ENCODE measurements at regions not wholly inside any gene's neighbourhood (a gene's known extent, or its start where the extent isn't known, plus 50 kb on each side); places are given as distances from the start of the nearest gene placed in this dataset.

DNA sequence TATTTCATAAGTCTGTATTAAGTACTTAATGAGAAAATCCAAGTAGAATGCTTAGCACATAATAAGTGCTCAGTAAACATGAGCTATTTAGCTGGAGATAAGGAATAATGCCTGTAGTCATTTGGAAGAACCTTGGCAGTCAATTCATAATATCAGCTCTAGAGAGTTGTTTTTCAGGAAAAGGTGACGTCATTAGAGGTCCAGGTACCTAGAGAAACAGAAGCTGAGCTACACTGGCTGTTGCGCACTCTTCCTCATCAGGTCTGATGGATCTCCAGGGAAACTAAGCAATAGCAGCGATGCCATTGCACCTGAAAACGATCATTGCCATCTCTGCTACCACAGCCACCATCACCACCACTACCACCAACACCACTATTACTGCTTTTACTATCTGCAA, 187.8 kb upstream of the PLD5 start:
- Histone ChIP-seq H3K27ac (ENCODE audit: low read depth, low read length, poor library complexity, severe bottlenecking) (no peak overlapping the region), H3K79me2 (ENCODE audit: insufficient read depth, low read depth, low read length) (no peaks in the 10 kb centered on the region), H3K9me3 (ENCODE audit: low read length) (no peaks in the 10 kb centered on the region), H3K9me2 (ENCODE audit: insufficient read depth, low read length) (no peaks in the 10 kb centered on the region), H3K4me1 (ENCODE audit: insufficient read depth, low read length, poor library complexity, severe bottlenecking) (no peaks in the 10 kb centered on the region), H3K4me3 (ENCODE audit: low read depth, low read length, poor library complexity, severe bottlenecking) (no peak overlapping the region), H3K36me3 (ENCODE audit: insufficient read depth, low read length) (no peaks in the 10 kb centered on the region), H2AFZ (ENCODE audit: low read length) (no peak overlapping the region), H4K20me1 (ENCODE audit: insufficient read depth, low read length) (no peaks in the 10 kb centered on the region), H3K4me2 (ENCODE audit: low read length) (no peak overlapping the region)
- ChIA-PET POLR2A (no interaction called here), CTCF (ENCODE audit: unreplicated experiment) (no interaction called here)
- DNase-seq (ENCODE audit: low spot score) = no peak
- intact Hi-C loops (cut with micrococcal nuclease; ENCODE audit: unreplicated experiment) = no loop called here
- no TSS peak for BruUV-seq (replicated peaks)
- TF ChIP-seq EZH2phosphoT487 (IDR thresholded peaks at IDR 0.05; ENCODE audit: borderline replicate concordance, low read depth, low read length) = no peak
- TF ChIP-seq, protein P1, sequence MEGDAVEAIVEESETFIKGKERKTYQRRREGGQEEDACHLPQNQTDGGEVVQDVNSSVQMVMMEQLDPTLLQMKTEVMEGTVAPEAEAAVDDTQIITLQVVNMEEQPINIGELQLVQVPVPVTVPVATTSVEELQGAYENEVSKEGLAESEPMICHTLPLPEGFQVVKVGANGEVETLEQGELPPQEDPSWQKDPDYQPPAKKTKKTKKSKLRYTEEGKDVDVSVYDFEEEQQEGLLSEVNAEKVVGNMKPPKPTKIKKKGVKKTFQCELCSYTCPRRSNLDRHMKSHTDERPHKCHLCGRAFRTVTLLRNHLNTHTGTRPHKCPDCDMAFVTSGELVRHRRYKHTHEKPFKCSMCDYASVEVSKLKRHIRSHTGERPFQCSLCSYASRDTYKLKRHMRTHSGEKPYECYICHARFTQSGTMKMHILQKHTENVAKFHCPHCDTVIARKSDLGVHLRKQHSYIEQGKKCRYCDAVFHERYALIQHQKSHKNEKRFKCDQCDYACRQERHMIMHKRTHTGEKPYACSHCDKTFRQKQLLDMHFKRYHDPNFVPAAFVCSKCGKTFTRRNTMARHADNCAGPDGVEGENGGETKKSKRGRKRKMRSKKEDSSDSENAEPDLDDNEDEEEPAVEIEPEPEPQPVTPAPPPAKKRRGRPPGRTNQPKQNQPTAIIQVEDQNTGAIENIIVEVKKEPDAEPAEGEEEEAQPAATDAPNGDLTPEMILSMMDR (conservative IDR thresholded peaks at IDR 0.05; ENCODE audit: low read length) = no peak

DNA sequence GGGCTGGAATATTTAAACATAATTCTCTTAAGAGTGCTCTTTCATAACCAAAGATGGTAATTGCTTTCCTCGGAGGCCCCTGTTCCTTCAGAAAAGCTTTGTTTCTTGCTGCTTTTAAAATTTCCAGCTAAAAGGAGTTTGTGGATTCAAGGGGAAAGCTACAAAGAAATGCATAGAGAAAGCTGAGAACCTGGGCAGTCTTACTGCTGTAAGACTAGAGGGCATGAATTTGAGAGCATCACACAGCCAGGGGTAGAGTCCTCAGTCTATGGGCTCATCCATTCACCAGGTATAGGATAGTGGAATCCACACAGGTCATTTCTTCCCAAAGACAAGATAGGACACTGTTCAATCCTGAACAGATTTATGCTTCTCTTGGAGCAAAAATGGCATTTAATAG, 186.3 kb upstream of the PLD5 start:
- no peak overlapping the region for H2AFZ ChIP-seq (ENCODE audit: low read length)
- no TSS peak for BruUV-seq (replicated peaks)
- POLR2A ChIA-PET = interaction anchor here (1.2 kb wide), 1 partner anchor 26 kb away, joined by 3 read pairs; no protein-coding TSS in a partner anchor
- CTCF ChIA-PET (ENCODE audit: unreplicated experiment) = no interaction called here
- no peaks in the 10 kb centered on the region for H3K4me1 ChIP-seq (ENCODE audit: insufficient read depth, low read length, poor library complexity, severe bottlenecking)
- no peak overlapping the region for H3K27ac ChIP-seq (ENCODE audit: low read depth, low read length, poor library complexity, severe bottlenecking)
- no peaks in the 10 kb centered on the region for H4K20me1 ChIP-seq (ENCODE audit: insufficient read depth, low read length)
- H3K4me3 ChIP-seq (ENCODE audit: low read depth, low read length, poor library complexity, severe bottlenecking) = no peak overlapping the region
- no peaks in the 10 kb centered on the region for H3K9me2 ChIP-seq (ENCODE audit: insufficient read depth, low read length)
- no peaks in the 10 kb centered on the region for H3K79me2 ChIP-seq (ENCODE audit: insufficient read depth, low read depth, low read length)
- H3K9me3 ChIP-seq (ENCODE audit: low read length) = no peaks in the 10 kb centered on the region
- intact Hi-C loops (cut with micrococcal nuclease; ENCODE audit: unreplicated experiment) = no loop called here
- H3K4me2 ChIP-seq (ENCODE audit: low read length) = no peak overlapping the region
- no peak for DNase-seq (ENCODE audit: low spot score)
- no peaks in the 10 kb centered on the region for H3K36me3 ChIP-seq (ENCODE audit: insufficient read depth, low read length)
- TF ChIP-seq, protein P1 (conservative IDR thresholded peaks at IDR 0.05; ENCODE audit: low read length) = no peak
- TF ChIP-seq EZH2phosphoT487 (IDR thresholded peaks at IDR 0.05; ENCODE audit: borderline replicate concordance, low read depth, low read length) = no peak

DNA sequence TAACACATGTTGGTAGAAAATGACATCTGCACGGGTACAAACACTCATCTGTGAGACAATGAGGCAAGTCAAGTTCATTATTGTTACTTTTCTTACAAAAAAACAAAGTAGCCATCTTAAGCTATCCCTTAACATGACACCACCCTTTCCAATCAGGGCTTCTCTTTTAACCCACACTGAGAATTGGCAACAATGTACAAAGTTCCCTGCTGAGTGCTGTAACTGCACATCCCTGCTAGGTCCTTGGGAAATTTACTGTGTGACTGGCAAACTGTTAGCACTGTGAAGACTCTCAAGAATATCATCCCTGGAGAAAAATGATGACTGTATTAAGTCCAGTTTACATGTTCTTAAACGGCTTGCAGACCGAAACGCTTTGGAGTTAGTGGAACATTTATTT, 185.8 kb upstream of the PLD5 start:
- intact Hi-C loops (cut with micrococcal nuclease; ENCODE audit: unreplicated experiment) = no loop called here
- no peaks in the 10 kb centered on the region for H3K79me2 ChIP-seq (ENCODE audit: insufficient read depth, low read depth, low read length)
- POLR2A ChIA-PET = interaction anchor here (1.2 kb wide), 1 partner anchor 27 kb away, joined by 3 read pairs; no protein-coding TSS in a partner anchor
- no TSS peak for BruUV-seq (replicated peaks)
- H2AFZ ChIP-seq (ENCODE audit: low read length) = no peak overlapping the region
- H3K9me3 ChIP-seq (ENCODE audit: low read length) = no peaks in the 10 kb centered on the region
- no peak for DNase-seq (ENCODE audit: low spot score)
- CTCF ChIA-PET (ENCODE audit: unreplicated experiment) = no interaction called here
- H3K27ac ChIP-seq (ENCODE audit: low read depth, low read length, poor library complexity, severe bottlenecking) = no peak overlapping the region
- no peaks in the 10 kb centered on the region for H3K36me3 ChIP-seq (ENCODE audit: insufficient read depth, low read length)
- no peaks in the 10 kb centered on the region for H3K4me1 ChIP-seq (ENCODE audit: insufficient read depth, low read length, poor library complexity, severe bottlenecking)
- TF ChIP-seq, protein P1 (conservative IDR thresholded peaks at IDR 0.05; ENCODE audit: low read length) = no peak
- TF ChIP-seq EZH2phosphoT487 (IDR thresholded peaks at IDR 0.05; ENCODE audit: borderline replicate concordance, low read depth, low read length) = no peak
- H3K4me2 ChIP-seq (ENCODE audit: low read length) = no peak overlapping the region
- no peaks in the 10 kb centered on the region for H4K20me1 ChIP-seq (ENCODE audit: insufficient read depth, low read length)
- no peak overlapping the region for H3K4me3 ChIP-seq (ENCODE audit: low read depth, low read length, poor library complexity, severe bottlenecking)
- H3K9me2 ChIP-seq (ENCODE audit: insufficient read depth, low read length) = no peaks in the 10 kb centered on the region

All from OCI-LY7 (cell line).